ENCODE measurements at regions not wholly inside any gene's neighbourhood (a gene's known extent, or its start where the extent isn't known, plus 50 kb on each side); places are given as distances from the start of the nearest gene placed in this dataset.
"Not testable (repeated sequence)": the region's sequence is repeated elsewhere in the genome, so short reads cannot be mapped to it uniquely, and the experiment has no call there.

- DNase-seq = no peak
Measured at GRCh38 chr9:78668148-78668832, 371.4 kb downstream of the PSAT1 start.

GRCh38 chr9:78669591-78669990 is 372.7 kb downstream of the PSAT1 start:
- no peak for DNase-seq

GRCh38 chr9:78671785-78672184 is 374.9 kb downstream of the PSAT1 start:
- DNase-seq = no peak

- DNase-seq = no peak
Measured at GRCh38 chr9:78674874-78675273, 377.9 kb downstream of the PSAT1 start.

- DNase-seq = no peak
Measured at GRCh38 chr9:78676009-78676408, 379.1 kb downstream of the PSAT1 start.

GRCh38 chr9:78676623-78677022 is 379.7 kb downstream of the PSAT1 start:
- DNase-seq = no peak

GRCh38 chr9:78677326-78677725 is 380.4 kb downstream of the PSAT1 start:
- no peak for DNase-seq

GRCh38 chr9:78678877-78679276 is 382.0 kb downstream of the PSAT1 start:
- DNase-seq = no peak

GRCh38 chr9:78680196-78680595 is 383.3 kb downstream of the PSAT1 start:
- no peak for DNase-seq

GRCh38 chr9:78682216-78682615 is 385.3 kb downstream of the PSAT1 start:
- DNase-seq = no peak

- DNase-seq = no peak
Measured at GRCh38 chr9:78685471-78685870, 388.5 kb downstream of the PSAT1 start.

GRCh38 chr9:78688796-78689195 is 391.9 kb downstream of the PSAT1 start:
- no peak for DNase-seq

- DNase-seq = no peak
Measured at GRCh38 chr9:78691542-78691941, 394.6 kb downstream of the PSAT1 start.

- no peak for DNase-seq
Measured at GRCh38 chr9:78692871-78693270, 395.9 kb downstream of the PSAT1 start.

GRCh38 chr9:78694974-78695373 is 398.0 kb downstream of the PSAT1 start:
- DNase-seq = peak in 12 of 56 donors; percentile 5 to 45 (median 20)

GRCh38 chr9:78695519-78695918 is 398.6 kb downstream of the PSAT1 start:
- DNase-seq = peak in 11 of 56 donors; percentile 3 to 45 (median 17)

GRCh38 chr9:78697618-78698017 is 400.7 kb downstream of the PSAT1 start:
- no peak for DNase-seq

- no peak for DNase-seq
Measured at GRCh38 chr9:78698371-78698770, 401.4 kb downstream of the PSAT1 start.

- DNase-seq = not testable (repeated sequence)
Measured at GRCh38 chr9:78699217-78699616, 402.3 kb downstream of the PSAT1 start.

- not testable (repeated sequence) for DNase-seq
Measured at GRCh38 chr9:78704153-78704552, 407.2 kb downstream of the PSAT1 start.

- no peak for DNase-seq
Measured at GRCh38 chr9:78707080-78707479, 410.2 kb downstream of the PSAT1 start.

- no peak for DNase-seq
Measured at GRCh38 chr9:78707481-78707991, 410.6 kb downstream of the PSAT1 start.

- no peak for DNase-seq
Measured at GRCh38 chr9:78712903-78713613, 416.1 kb downstream of the PSAT1 start.
